Colonic mucosa (tissue), 4 donors: ENCODE measurements at regions not wholly inside any gene's neighbourhood (a gene's known extent, or its start where the extent isn't known, plus 50 kb on each side); places are given as distances from the start of the nearest gene placed in this dataset.

Source experiments
- DNase-seq: peaks from one replicate; pipeline ENCODE4 v3.0.0-alpha.2; 2020
- H3K27ac ChIP-seq: fragments of 200-600 bp; one replicate; pipeline ENCODE4 v1.8.0; 2021
- H3K27me3 ChIP-seq: fragments of 200-600 bp; one replicate; pipeline ENCODE4 v1.8.0; 2021
- H3K36me3 ChIP-seq: fragments of 200-600 bp; one replicate; pipeline ENCODE4 v1.8.0; 2021
- H3K4me1 ChIP-seq: fragments of 200-600 bp; one replicate; pipeline ENCODE4 v1.8.0; 2021; ENCODE audit warnings: mild to moderate bottlenecking
- H3K4me3 ChIP-seq: fragments of 200-600 bp; one replicate; pipeline ENCODE4 v1.8.0; 2021
- H3K9ac ChIP-seq, 2 donors: one replicate each; pipeline ENCODE4 v1.7.0; 2013; ENCODE audit warnings: control low read depth in 2 of 2, low read depth in 2 of 2, low read length in 2 of 2
- H3K9me3 ChIP-seq: fragments of 200-600 bp; one replicate; pipeline ENCODE4 v1.8.0; 2021
- CTCF ChIP-seq: fragments of 200-600 bp; IDR thresholded peaks from one replicate; pipeline ENCODE4 v1.8.0; 2022; ENCODE audit warnings: antibody characterized with exemption, mild to moderate bottlenecking
- intact Hi-C: fragments of 100-400 bp; cut with DNase I; formaldehyde crosslinking; loops from one replicate; pipeline ENCODE4 v1.14.1; 2022
- donor health status: healthy.
- donor health status: DM: no; HTN: no; CAD: no.
- donor health status: DM: no; HTN: no; CAD: no.

- intact Hi-C loops: no loop called here
These were observed 361.5 kb upstream of the PDGFD start for GRCh38 chr11:104525416-104525815.

GRCh38 chr11:104524254-104524653, 360.3 kb upstream of the PDGFD start:
- TF ChIP-seq CTCF: no peak
- DNase-seq: no peak
- H3K27ac ChIP-seq: no peak overlapping the region
- intact Hi-C loops: no loop called here
- H3K27me3 ChIP-seq: no peaks in the 10 kb centered on the region
- H3K4me3 ChIP-seq: no peak overlapping the region
- H3K9me3 ChIP-seq: no peaks in the 10 kb centered on the region
- H3K4me1 ChIP-seq: no peaks in the 10 kb centered on the region
- no peaks in the 10 kb centered on the region for H3K36me3 ChIP-seq
- H3K9ac ChIP-seq: no peak overlapping the region

More at GRCh38 chr11:104525416-104525815, 361.5 kb upstream of the PDGFD start:
- Histone ChIP-seq H3K9ac (no peak overlapping the region), H3K27ac (no peak overlapping the region), H3K9me3 (no peaks in the 10 kb centered on the region), H3K36me3 (no peaks in the 10 kb centered on the region), H3K27me3 (no peaks in the 10 kb centered on the region), H3K4me3 (no peak overlapping the region), H3K4me1 (no peaks in the 10 kb centered on the region)
- no peak for TF ChIP-seq CTCF
- DNase-seq: no peak

GRCh38 chr11:104523611-104524010, 359.7 kb upstream of the PDGFD start:
- no peak for TF ChIP-seq CTCF
- no peak overlapping the region for H3K9ac ChIP-seq
- no peak overlapping the region for H3K4me3 ChIP-seq
- no peak for DNase-seq
- H3K36me3 ChIP-seq: no peaks in the 10 kb centered on the region
- H3K27ac ChIP-seq: no peak overlapping the region
- no peaks in the 10 kb centered on the region for H3K27me3 ChIP-seq
- H3K9me3 ChIP-seq: no peaks in the 10 kb centered on the region
- no peaks in the 10 kb centered on the region for H3K4me1 ChIP-seq
- intact Hi-C loops: no loop called here

- no peak for TF ChIP-seq CTCF
- H3K4me3 ChIP-seq: no peak overlapping the region
- no peaks in the 10 kb centered on the region for H3K4me1 ChIP-seq
- H3K36me3 ChIP-seq: no peaks in the 10 kb centered on the region
- no peak overlapping the region for H3K27ac ChIP-seq
- no peak overlapping the region for H3K9ac ChIP-seq
- DNase-seq: no peak
- no peaks in the 10 kb centered on the region for H3K27me3 ChIP-seq
- intact Hi-C loops: no loop called here
- H3K9me3 ChIP-seq: no peaks in the 10 kb centered on the region
These were observed 358.7 kb upstream of the PDGFD start for GRCh38 chr11:104522650-104523049.

GRCh38 chr11:104522123-104522522, 358.2 kb upstream of the PDGFD start:
- intact Hi-C loops: no loop called here
- no peak for DNase-seq
- no peak for TF ChIP-seq CTCF
- Histone ChIP-seq H3K9me3 (no peaks in the 10 kb centered on the region), H3K9ac (no peak overlapping the region), H3K27me3 (no peaks in the 10 kb centered on the region), H3K27ac (no peak overlapping the region), H3K4me1 (no peaks in the 10 kb centered on the region), H3K36me3 (no peaks in the 10 kb centered on the region), H3K4me3 (no peak overlapping the region)

- H3K4me1 ChIP-seq: no peaks in the 10 kb centered on the region
- intact Hi-C loops: no loop called here
- H3K27ac ChIP-seq: no peak overlapping the region
- TF ChIP-seq CTCF: no peak
- no peaks in the 10 kb centered on the region for H3K36me3 ChIP-seq
- no peak overlapping the region for H3K9ac ChIP-seq
- H3K9me3 ChIP-seq: no peaks in the 10 kb centered on the region
- no peak overlapping the region for H3K4me3 ChIP-seq
- no peaks in the 10 kb centered on the region for H3K27me3 ChIP-seq
- no peak for DNase-seq
These were observed 346.2 kb upstream of the PDGFD start for GRCh38 chr11:104510169-104510568.
